OCI-LY3 (cell line): ENCODE measurements at regions not wholly inside any gene's neighbourhood (a gene's known extent, or its start where the extent isn't known, plus 50 kb on each side); places are given as distances from the start of the nearest gene placed in this dataset.

Experiments used
- CTCF ChIP-seq: fragments of 200-600, 300-600 bp; sonication (generic); IDR thresholded peaks from 2 replicates; pipeline ENCODE4 v1.5.1; 2014; ENCODE audit warnings: antibody characterized with exemption, low read length, low read depth
- EZH2phosphoT487 ChIP-seq: fragments of 200-600 bp; shearing (Covaris generic); IDR thresholded peaks from 2 replicates; pipeline ENCODE4 v1.6.1; 2018; ENCODE audit warnings: antibody characterized with exemption, mixed run types, low read depth

GRCh38 chr11:92881940-92882450 lies 87.5 kb upstream of the MTNR1B start:
- no peak for TF ChIP-seq CTCF
- no peak for TF ChIP-seq EZH2phosphoT487
